ENCODE measurements at regions not wholly inside any gene's neighbourhood (a gene's known extent, or its start where the extent isn't known, plus 50 kb on each side); places are given as distances from the start of the nearest gene placed in this dataset.

DNA sequence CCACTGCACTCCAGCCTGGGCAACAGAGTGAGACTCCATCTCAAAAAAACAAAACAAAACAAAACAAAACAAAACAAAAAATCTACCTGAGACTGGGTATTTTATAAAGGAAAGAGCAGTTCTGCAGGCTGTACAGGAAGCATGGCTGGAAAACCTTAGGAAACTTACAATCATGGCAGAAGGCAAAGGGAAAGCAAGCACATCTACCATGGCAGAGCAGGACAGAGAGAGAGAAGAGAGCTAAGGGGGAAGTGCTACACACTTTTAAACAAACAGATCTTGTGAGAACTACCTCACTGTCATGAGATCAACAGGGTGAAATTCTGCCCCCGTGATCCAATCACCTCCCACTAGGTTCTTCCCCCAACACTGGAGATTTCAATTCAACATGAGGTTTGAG is 198.3 kb upstream of the SAMSN1 start:
- TF ChIP-seq, protein P1, sequence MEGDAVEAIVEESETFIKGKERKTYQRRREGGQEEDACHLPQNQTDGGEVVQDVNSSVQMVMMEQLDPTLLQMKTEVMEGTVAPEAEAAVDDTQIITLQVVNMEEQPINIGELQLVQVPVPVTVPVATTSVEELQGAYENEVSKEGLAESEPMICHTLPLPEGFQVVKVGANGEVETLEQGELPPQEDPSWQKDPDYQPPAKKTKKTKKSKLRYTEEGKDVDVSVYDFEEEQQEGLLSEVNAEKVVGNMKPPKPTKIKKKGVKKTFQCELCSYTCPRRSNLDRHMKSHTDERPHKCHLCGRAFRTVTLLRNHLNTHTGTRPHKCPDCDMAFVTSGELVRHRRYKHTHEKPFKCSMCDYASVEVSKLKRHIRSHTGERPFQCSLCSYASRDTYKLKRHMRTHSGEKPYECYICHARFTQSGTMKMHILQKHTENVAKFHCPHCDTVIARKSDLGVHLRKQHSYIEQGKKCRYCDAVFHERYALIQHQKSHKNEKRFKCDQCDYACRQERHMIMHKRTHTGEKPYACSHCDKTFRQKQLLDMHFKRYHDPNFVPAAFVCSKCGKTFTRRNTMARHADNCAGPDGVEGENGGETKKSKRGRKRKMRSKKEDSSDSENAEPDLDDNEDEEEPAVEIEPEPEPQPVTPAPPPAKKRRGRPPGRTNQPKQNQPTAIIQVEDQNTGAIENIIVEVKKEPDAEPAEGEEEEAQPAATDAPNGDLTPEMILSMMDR (conservative IDR thresholded peaks at IDR 0.05; ENCODE audit: low read length), result no peak
- TF ChIP-seq EZH2phosphoT487 (IDR thresholded peaks at IDR 0.05; ENCODE audit: borderline replicate concordance), result no peak

Measured in Loucy (cell line).